Astrocyte of the spinal cord (primary cell): ENCODE measurements at regions not wholly inside any gene's neighbourhood (a gene's known extent, or its start where the extent isn't known, plus 50 kb on each side); places are given as distances from the start of the nearest gene placed in this dataset.
"Not testable (repeated sequence)": the region's sequence is repeated elsewhere in the genome, so short reads cannot be mapped to it uniquely, and the experiment has no call there.

ENCODE experiments used
- DNase-seq: peaks from one replicate; pipeline ENCODE4 v3.0.0; 2011; ENCODE audit warnings: low read depth, low spot score
- H3K4me3 ChIP-seq: 2 replicates; pipeline ENCODE4 v1.5.1; 2011; ENCODE audit warnings: low read depth, mild to moderate bottlenecking, low read length, moderate library complexity
- in situ Hi-C: cut with HindIII; loops from 2 replicates; pipeline ENCODE4 v1.10.0; 2017; ENCODE audit warnings: low sequenced_read_pairs
- TF ChIP-seq, protein P1 (sequence below): IDR thresholded peaks from 2 replicates; pipeline ENCODE4 v1.5.1; 2012; ENCODE audit warnings: low read depth, mild to moderate bottlenecking, low read length, inconsistent platforms

DNA sequence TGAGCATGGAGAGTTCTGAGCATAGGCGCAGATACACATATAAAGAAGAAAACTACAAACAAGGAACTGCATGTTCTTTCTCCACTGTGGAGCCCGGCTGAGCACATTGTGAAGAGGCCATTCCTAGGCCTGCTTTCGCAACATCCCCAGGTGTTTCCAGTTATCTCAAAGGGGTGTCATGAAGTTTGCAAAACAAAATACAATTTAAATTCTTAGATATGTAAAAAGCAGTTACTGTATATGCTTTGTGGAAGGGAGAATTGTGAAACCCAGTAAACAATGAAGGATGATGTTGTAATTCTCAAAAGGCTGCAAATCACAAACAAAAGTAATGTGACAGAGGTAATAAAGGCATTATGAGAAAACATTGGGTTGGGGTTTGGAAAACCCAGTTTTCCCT lies 98.6 kb upstream of the ZNF644 start:
- TF ChIP-seq, protein P1, sequence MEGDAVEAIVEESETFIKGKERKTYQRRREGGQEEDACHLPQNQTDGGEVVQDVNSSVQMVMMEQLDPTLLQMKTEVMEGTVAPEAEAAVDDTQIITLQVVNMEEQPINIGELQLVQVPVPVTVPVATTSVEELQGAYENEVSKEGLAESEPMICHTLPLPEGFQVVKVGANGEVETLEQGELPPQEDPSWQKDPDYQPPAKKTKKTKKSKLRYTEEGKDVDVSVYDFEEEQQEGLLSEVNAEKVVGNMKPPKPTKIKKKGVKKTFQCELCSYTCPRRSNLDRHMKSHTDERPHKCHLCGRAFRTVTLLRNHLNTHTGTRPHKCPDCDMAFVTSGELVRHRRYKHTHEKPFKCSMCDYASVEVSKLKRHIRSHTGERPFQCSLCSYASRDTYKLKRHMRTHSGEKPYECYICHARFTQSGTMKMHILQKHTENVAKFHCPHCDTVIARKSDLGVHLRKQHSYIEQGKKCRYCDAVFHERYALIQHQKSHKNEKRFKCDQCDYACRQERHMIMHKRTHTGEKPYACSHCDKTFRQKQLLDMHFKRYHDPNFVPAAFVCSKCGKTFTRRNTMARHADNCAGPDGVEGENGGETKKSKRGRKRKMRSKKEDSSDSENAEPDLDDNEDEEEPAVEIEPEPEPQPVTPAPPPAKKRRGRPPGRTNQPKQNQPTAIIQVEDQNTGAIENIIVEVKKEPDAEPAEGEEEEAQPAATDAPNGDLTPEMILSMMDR = no peak
- in situ Hi-C loops = no loop called here
- DNase-seq = no peak
- H3K4me3 ChIP-seq = no peak overlapping the region

DNA sequence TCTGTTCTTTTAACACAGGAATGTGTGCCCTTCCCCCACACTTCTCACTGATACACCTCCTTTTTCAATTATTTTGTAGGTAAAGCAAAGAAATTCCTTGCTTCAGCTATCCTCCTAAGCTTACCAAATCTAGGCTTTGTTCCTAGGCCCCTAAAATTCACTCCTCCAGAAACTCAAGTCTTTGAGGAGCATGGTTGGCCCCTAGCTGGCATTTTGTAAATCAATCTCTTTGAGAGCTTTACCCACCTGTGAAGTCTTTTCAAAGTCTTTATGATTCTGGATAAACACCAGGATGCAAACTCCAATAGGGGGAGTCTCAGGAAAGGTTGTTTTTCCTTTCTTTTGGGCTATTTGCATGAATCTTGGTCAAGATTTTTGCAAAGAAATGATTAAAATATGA lies 82.9 kb upstream of the ZNF644 start:
- H3K4me3 ChIP-seq = no peak overlapping the region
- in situ Hi-C loops = no loop called here
- TF ChIP-seq, protein P1 = no peak
- DNase-seq = no peak

DNA sequence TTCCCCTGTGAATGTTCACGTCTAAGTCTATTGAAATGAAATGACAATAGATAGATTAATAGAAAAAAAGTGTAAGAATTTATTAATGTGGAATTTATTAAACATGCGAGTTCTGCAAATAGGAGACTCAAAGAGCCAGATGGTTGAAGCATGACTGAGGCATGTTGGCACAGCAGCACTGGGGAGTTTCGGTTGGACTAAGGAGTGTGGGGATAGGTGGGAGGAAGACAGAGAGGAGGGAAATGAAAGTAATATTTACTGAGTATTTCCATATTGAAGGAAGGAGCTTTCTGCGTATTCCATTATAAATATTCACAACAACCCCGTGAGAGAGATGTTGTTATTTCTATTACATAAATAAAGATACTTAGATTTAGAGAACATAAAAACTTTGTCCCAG lies 79.5 kb upstream of the ZNF644 start:
- no peak overlapping the region for H3K4me3 ChIP-seq
- in situ Hi-C loops = no loop called here
- TF ChIP-seq, protein P1 = no peak
- no peak for DNase-seq

DNA sequence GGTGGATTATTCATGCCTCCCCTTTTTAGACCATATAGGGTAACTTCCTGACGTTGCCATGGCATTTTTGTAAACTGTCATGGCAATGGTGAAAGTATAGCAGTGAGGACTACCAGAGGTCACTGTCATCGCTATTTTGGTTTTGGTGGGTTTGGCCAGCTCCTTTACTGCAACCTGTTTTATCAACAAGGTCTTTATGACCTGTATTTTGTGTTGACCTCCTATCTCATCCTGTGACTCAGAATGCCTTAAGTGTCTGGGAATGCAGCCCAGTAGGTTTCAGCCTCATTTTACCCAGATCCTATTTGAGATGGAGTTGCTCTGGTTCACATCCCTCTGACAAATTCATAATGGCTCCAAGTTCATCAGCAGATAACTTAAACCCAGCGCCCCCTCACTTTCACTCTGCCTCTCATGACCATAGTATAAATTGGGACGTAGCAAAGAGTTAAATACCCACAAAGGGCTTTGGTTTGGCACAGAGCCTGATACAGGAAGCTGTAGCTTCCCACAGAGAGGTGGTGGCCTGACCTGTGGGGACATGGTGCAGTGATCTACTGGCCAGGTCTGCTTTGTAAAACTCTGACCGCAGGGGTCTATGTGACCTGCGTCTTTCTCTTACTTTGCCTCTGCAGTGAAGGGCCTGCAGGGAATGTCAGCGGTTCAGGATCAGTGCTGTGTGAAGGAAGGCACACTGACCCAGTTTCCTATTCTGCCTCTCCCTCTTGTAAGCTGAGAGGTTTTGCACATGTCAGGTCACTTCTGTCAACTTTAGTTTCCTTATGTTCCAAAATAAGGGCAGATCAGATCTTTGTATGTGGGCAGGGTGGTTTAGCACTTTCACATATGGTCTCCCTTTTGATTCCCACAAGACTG lies 78.1 kb upstream of the ZNF644 start:
- TF ChIP-seq, protein P1 = no peak
- in situ Hi-C loops = no loop called here
- H3K4me3 ChIP-seq = no peak overlapping the region
- no peak for DNase-seq

DNA sequence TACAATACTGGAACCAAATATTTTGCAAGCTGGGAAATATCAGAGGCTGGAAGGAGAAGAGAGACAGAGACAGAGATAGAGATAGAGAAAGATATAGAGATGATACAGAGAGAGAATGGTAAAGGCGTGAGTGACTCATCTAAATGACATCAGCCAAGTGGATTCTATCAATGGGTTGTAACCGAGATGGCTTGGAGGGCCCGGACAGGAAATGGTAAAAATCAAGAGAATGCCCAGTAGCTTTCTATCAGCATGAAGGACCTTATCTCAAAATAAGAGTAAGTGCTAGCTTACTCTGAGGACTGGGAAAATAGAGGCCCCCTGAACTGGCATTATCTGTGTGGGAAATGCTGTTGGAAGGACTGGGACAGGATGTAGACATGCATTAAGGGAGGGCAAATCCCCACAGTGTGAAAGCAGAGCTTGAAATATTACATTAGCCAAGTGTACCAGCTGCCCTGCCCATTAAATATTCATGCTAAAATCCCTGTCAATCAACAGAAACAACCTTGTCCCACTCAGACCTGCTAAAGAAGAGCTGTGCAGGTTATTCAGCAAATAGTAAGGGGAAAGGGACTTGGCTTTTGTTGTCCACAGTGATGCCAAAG lies 76.6 kb upstream of the ZNF644 start:
- no peak for DNase-seq
- in situ Hi-C loops = no loop called here
- TF ChIP-seq, protein P1 = no peak
- H3K4me3 ChIP-seq = no peak overlapping the region

DNA sequence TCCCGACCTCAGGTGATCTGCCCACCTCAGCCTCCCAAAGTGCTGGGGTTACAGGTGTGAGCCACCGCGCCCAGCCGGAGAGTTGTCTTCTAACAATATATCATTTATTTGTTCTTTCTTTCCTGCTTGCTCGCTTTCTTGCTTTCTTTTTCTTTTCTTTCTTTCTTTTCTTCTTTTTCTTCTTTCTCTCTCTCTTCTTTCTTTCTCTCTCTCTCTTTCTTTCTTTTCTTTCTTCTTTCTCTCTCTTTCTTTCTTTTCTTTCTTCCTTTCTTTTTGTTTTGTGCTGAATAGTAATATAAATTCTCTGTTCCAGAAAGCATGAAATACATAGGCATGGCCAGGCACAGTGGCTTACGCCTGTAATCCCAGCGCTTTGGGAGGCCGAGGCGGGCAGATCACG lies 73.5 kb upstream of the ZNF644 start:
- H3K4me3 ChIP-seq, DNase-seq, in situ Hi-C loops: not testable (repeated sequence)

DNA sequence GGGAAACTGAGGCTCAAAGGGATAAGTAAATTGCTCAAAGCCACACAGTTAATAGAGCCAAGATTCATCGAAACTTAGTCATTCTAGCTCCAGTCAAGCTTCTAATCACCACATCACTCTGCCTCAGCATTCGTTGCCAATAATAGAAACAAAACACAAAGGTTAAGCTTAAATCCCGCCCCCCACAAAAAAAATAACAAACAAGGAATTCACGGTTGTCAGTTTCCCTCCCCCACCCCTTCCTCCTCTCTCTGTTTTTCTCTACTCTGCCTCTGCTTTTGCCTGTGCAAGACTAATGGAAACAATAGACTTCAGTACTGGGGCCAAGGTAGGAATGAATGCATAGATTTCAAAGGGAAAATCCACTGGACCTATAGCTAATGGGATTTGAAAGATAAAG lies 70.7 kb upstream of the ZNF644 start:
- H3K4me3 ChIP-seq = no peak overlapping the region
- no peak for DNase-seq
- in situ Hi-C loops = no loop called here
- TF ChIP-seq, protein P1 = no peak
